SK-N-SH (cell line): ENCODE measurements at regions not wholly inside any gene's neighbourhood (a gene's known extent, or its start where the extent isn't known, plus 50 kb on each side); places are given as distances from the start of the nearest gene placed in this dataset.

Experiments used
- CTCF ChIA-PET: fragments of 300-600, 350-600 bp; formaldehyde crosslinking; extraction: SDS; loops from one replicate; lab custom pipeline; 2021; lab: Yijun Ruan, JAX
- POLR2A ChIA-PET: fragments of 350-600 bp; sonication (Branson Sonifier 250); formaldehyde crosslinking; extraction: SDS; loops from one replicate; lab custom pipeline; 2020; ENCODE audit warnings: antibody characterized with exemption, inconsistent platforms; lab: Yijun Ruan, JAX
- DNase-seq: peaks from one replicate; pipeline ENCODE4 v3.0.0; 2012
- H2AFZ ChIP-seq: fragments of 200-600 bp; sonication (generic); 2 replicates; pipeline ENCODE4 v1.8.1; 2016; ENCODE audit warnings: antibody characterized with exemption, mild to moderate bottlenecking, low read depth
- H3F3A ChIP-seq: fragments of 200-600 bp; sonication (generic); replicated peaks from 2 replicates; pipeline ENCODE3; 2016; ENCODE audit warnings: antibody characterized with exemption, mild to moderate bottlenecking; ENCODE audit not compliant: insufficient read depth
- H3K27ac ChIP-seq, 2 experiments: fragments of 200-500 bp in 1 of 2; fragments of 200-600 bp in 1 of 2; sonication (Bioruptor generic) in 1 of 2; sonication (generic), shearing (Covaris generic) in 1 of 2; 2 replicates each; pipeline versions ENCODE4 v1.5.1 to v1.6.1; 2014 to 2016; ENCODE audit warnings: low read depth in 2 of 2, inconsistent platforms in 1 of 2, low read length in 1 of 2, mild to moderate bottlenecking in 1 of 2, mixed read lengths in 1 of 2
- H3K27me3 ChIP-seq: fragments of 200-600 bp; sonication (generic), shearing (Covaris generic); 2 replicates; pipeline ENCODE4 v1.6.1; 2016; ENCODE audit warnings: mixed run types; ENCODE audit not compliant: insufficient read depth
- H3K36me3 ChIP-seq, 2 experiments: fragments of 200-500 bp in 1 of 2; fragments of 200-600 bp in 1 of 2; sonication (Bioruptor generic) in 1 of 2; sonication (generic) in 1 of 2; replicated peaks in 1 of 2; 2 replicates each; pipeline versions ENCODE3 to v1.5.1; 2014 to 2016; ENCODE audit warnings: low read length in 1 of 2, mild to moderate bottlenecking in 1 of 2; ENCODE audit not compliant: insufficient read depth in 2 of 2, control insufficient read depth in 1 of 2
- H3K4me1 ChIP-seq, 2 experiments: fragments of 200-500 bp in 1 of 2; fragments of 200-600 bp in 1 of 2; sonication (Bioruptor generic) in 1 of 2; sonication (generic), shearing (Covaris generic) in 1 of 2; 2 replicates each; pipeline versions ENCODE4 v1.5.1 to v1.6.1; 2014 to 2016; ENCODE audit warnings: low read depth in 1 of 2, low read length in 1 of 2, mixed run types in 1 of 2; ENCODE audit not compliant: insufficient read depth in 2 of 2, control insufficient read depth in 1 of 2
- H3K4me2 ChIP-seq: fragments of 200-600 bp; sonication (generic), shearing (Covaris generic); 2 replicates; pipeline ENCODE4 v1.6.1; 2017; ENCODE audit warnings: mixed run types
- H3K4me3 ChIP-seq, 2 experiments: fragments of 200-500 bp in 1 of 2; fragments of 200-600 bp in 1 of 2; sonication (Bioruptor generic) in 1 of 2; sonication (generic), shearing (Covaris generic) in 1 of 2; 2 replicates each; pipeline versions ENCODE4 v1.5.1 to v1.8.1; 2014 to 2016; ENCODE audit warnings: low read depth in 2 of 2, inconsistent platforms in 1 of 2, low read length in 1 of 2, mild to moderate bottlenecking in 1 of 2, mixed read lengths in 1 of 2, moderate library complexity in 1 of 2
- H3K79me2 ChIP-seq: fragments of 200-600 bp; sonication (generic); 2 replicates; pipeline ENCODE4 v1.8.1; 2017; ENCODE audit warnings: mild to moderate bottlenecking; ENCODE audit not compliant: insufficient read depth
- H3K9ac ChIP-seq: fragments of 200-600 bp; sonication (generic); 2 replicates; pipeline ENCODE4 v1.6.1; 2017; ENCODE audit warnings: mixed run types
- H3K9me2 ChIP-seq: fragments of 200-600 bp; sonication (generic); 2 replicates; pipeline ENCODE4 v1.6.1; 2017; ENCODE audit warnings: mixed run types
- H3K9me3 ChIP-seq: fragments of 200-600 bp; sonication (generic); 2 replicates; pipeline ENCODE4 v1.6.1; 2017; ENCODE audit warnings: mixed run types, mild to moderate bottlenecking, moderate library complexity
- H4K20me1 ChIP-seq: fragments of 200-600 bp; sonication (generic); 2 replicates; pipeline ENCODE4 v1.6.1; 2017; ENCODE audit warnings: mild to moderate bottlenecking, mixed run types; ENCODE audit not compliant: insufficient read depth
- ELF1 ChIP-seq: IDR thresholded peaks from 2 replicates; pipeline ENCODE4 v1.4.0; 2012
- FOSL2 ChIP-seq: IDR thresholded peaks from 2 replicates; pipeline ENCODE4 v1.4.0; 2012; ENCODE audit warnings: low read depth, mild to moderate bottlenecking, moderate library complexity, borderline replicate concordance
- GATA2 ChIP-seq: sonication (generic); formaldehyde crosslinking; IDR thresholded peaks from 2 replicates; pipeline ENCODE4 v1.5.0; 2020; ENCODE audit warnings: mild to moderate bottlenecking, missing genetic modification reagents
- JUND ChIP-seq: IDR thresholded peaks from 2 replicates; pipeline ENCODE4 v1.4.0; 2012
- MAX ChIP-seq: IDR thresholded peaks from 2 replicates; pipeline ENCODE4 v1.4.0; 2012; ENCODE audit warnings: low read depth
- NFIC ChIP-seq: IDR thresholded peaks from 2 replicates; pipeline ENCODE4 v1.4.0; 2012; ENCODE audit warnings: borderline replicate concordance
- RAD21 ChIP-seq: IDR thresholded peaks from 2 replicates; pipeline ENCODE4 v1.6.1; 2012; ENCODE audit warnings: mild to moderate bottlenecking, low read length
- RXRA ChIP-seq: IDR thresholded peaks from 2 replicates; pipeline ENCODE4 v1.4.0; 2012; ENCODE audit warnings: low read depth, mild to moderate bottlenecking, borderline replicate concordance
- TAF1 ChIP-seq: IDR thresholded peaks from 2 replicates; pipeline ENCODE4 v1.6.1; 2012; ENCODE audit warnings: low read depth, mild to moderate bottlenecking, low read length, moderate library complexity, borderline replicate concordance
- TCF12 ChIP-seq: IDR thresholded peaks from 2 replicates; pipeline ENCODE4 v1.4.0; 2012
- YY1 ChIP-seq: IDR thresholded peaks from 2 replicates; pipeline ENCODE4 v1.4.0; 2012; ENCODE audit warnings: low read depth, mild to moderate bottlenecking
- WGBS: methylation state at CpG from one replicate; pipeline ENCODE4 v1.1.6; 2017; ENCODE audit warnings: low lambda C conversion rate; 5-methylcytosine and 5-hydroxymethylcytosine counted together
- TF ChIP-seq, protein P1 (sequence below): fragments of 150-350 bp; IDR thresholded peaks from 2 replicates; pipeline ENCODE4 v1.6.1; 2017; ENCODE audit warnings: antibody characterized with exemption, low read length, low read depth, borderline replicate concordance
- TF ChIP-seq, protein P2 (sequence below): IDR thresholded peaks from 2 replicates; pipeline ENCODE4; 2012
- TF ChIP-seq, protein P3 (sequence below): fragments of 150-350 bp; IDR thresholded peaks from 2 replicates; pipeline ENCODE4 v1.6.1; 2016; ENCODE audit warnings: mild to moderate bottlenecking, low read depth, low read length

DNA sequence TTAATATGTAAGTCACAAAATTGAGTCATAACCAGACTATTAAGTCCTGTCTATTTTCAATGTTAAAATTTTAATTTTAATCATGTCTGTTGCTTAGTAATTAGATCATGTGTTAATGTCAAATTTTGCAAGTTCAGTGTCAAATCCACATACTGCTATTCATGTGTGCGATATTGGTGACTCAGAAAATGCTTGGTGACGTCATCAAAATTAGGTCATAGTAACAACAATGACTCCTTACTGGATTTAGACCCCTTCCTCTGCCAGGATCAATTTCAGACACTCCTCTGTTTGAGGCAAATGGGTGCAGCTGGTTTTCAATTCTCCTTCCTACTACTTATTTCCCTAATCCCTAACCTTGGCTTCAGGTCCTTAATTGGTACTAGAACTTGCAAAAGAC lies 1394.3 kb upstream of the SLC10A2 start:
- H3K36me3 ChIP-seq, result no peaks in the 10 kb centered on the region
- no peaks in the 10 kb centered on the region for H3F3A ChIP-seq
- no peak overlapping the region for H2AFZ ChIP-seq
- CTCF ChIA-PET, result no interaction called here
- no peak overlapping the region for H3K27ac ChIP-seq
- no peaks in the 10 kb centered on the region for H3K9me2 ChIP-seq
- TF ChIP-seq FOSL2 (no peak), GATA2 (CRISPR knock-in tag) (no peak), ELF1 (no peak), JUND (no peak), NFIC (no peak), YY1 (no peak), RXRA (no peak), RAD21 (no peak), MAX (no peak)
- TF ChIP-seq, protein P1, sequence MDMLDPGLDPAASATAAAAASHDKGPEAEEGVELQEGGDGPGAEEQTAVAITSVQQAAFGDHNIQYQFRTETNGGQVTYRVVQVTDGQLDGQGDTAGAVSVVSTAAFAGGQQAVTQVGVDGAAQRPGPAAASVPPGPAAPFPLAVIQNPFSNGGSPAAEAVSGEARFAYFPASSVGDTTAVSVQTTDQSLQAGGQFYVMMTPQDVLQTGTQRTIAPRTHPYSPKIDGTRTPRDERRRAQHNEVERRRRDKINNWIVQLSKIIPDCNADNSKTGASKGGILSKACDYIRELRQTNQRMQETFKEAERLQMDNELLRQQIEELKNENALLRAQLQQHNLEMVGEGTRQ, result no peak
- TF ChIP-seq, protein P2, sequence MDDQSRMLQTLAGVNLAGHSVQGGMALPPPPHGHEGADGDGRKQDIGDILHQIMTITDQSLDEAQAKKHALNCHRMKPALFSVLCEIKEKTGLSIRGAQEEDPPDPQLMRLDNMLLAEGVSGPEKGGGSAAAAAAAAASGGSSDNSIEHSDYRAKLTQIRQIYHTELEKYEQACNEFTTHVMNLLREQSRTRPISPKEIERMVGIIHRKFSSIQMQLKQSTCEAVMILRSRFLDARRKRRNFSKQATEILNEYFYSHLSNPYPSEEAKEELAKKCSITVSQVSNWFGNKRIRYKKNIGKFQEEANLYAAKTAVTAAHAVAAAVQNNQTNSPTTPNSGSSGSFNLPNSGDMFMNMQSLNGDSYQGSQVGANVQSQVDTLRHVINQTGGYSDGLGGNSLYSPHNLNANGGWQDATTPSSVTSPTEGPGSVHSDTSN, result no peak
- H3K4me3 ChIP-seq, result no peak overlapping the region
- no peak for DNase-seq
- no peak overlapping the region for H3K4me2 ChIP-seq
- POLR2A ChIA-PET, result no interaction called here
- no peaks in the 10 kb centered on the region for H4K20me1 ChIP-seq
- H3K4me1 ChIP-seq, result peaks cover 0 to 5% of the 10 kb centered on the region in 2 experiments; a peak in 1 of 4 replicates
- no peaks in the 10 kb centered on the region for H3K27me3 ChIP-seq
- H3K9ac ChIP-seq, result no peak overlapping the region
- H3K9me3 ChIP-seq, result no peaks in the 10 kb centered on the region
- 49% methylated on average over 2 of the region's 2 CpGs for WGBS
- H3K79me2 ChIP-seq, result no peaks in the 10 kb centered on the region

- H3K4me1 ChIP-seq, result no peaks in the 10 kb centered on the region
- no peak overlapping the region for H3K4me3 ChIP-seq
- H4K20me1 ChIP-seq, result no peaks in the 10 kb centered on the region
- H3K27ac ChIP-seq, result no peak overlapping the region
- H3K9ac ChIP-seq, result no peak overlapping the region
- TF ChIP-seq RXRA, result no peak
- TF ChIP-seq, protein P3, sequence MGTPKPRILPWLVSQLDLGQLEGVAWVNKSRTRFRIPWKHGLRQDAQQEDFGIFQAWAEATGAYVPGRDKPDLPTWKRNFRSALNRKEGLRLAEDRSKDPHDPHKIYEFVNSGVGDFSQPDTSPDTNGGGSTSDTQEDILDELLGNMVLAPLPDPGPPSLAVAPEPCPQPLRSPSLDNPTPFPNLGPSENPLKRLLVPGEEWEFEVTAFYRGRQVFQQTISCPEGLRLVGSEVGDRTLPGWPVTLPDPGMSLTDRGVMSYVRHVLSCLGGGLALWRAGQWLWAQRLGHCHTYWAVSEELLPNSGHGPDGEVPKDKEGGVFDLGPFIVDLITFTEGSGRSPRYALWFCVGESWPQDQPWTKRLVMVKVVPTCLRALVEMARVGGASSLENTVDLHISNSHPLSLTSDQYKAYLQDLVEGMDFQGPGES, result no peak
- no peak for TF ChIP-seq NFIC
- TF ChIP-seq TAF1, result no peak
- TF ChIP-seq TCF12, result no peak
- WGBS, result 29% methylated on average over 2 of the region's 2 CpGs
- no peaks in the 10 kb centered on the region for H3F3A ChIP-seq
- DNase-seq, result no peak
- ChIA-PET CTCF (interaction anchor here (0.6 kb wide), 1 partner anchor 46 kb away, joined by 3 read pairs; no protein-coding TSS in a partner anchor), POLR2A (no interaction called here)
- no peak overlapping the region for H3K4me2 ChIP-seq
- H3K9me2 ChIP-seq, result no peaks in the 10 kb centered on the region
- no peaks in the 10 kb centered on the region for H3K36me3 ChIP-seq
- H3K27me3 ChIP-seq, result no peaks in the 10 kb centered on the region
- no peaks in the 10 kb centered on the region for H3K9me3 ChIP-seq
- H2AFZ ChIP-seq, result no peak overlapping the region
- no peaks in the 10 kb centered on the region for H3K79me2 ChIP-seq
Measured at GRCh38 chr13:104450006-104450405, 1383.8 kb upstream of the SLC10A2 start.
